ENCODE measurements at regions not wholly inside any gene's neighbourhood (a gene's known extent, or its start where the extent isn't known, plus 50 kb on each side); places are given as distances from the start of the nearest gene placed in this dataset.

- ChIA-PET CTCF (interaction anchor here (0.6 to 0.8 kb wide), 2 partner anchors 220 to 658 kb away, joined by 3 read pairs; no protein-coding TSS in a partner anchor), POLR2A (no interaction called here)
- Histone ChIP-seq H3K4me2 (no peak overlapping the region), H3K9me3 (no peaks in the 10 kb centered on the region), H3K27ac (no peak overlapping the region), H3K4me3 (no peak overlapping the region), H3K4me1 (no peaks in the 10 kb centered on the region)
- TF ChIP-seq HEYL (CRISPR knock-in tag; IDR thresholded peaks at IDR 0.05) (no peak), NFE2L2 (conservative IDR thresholded peaks at IDR 0.05; ENCODE audit: low read length) (no peak), CEBPB (IDR thresholded peaks at IDR 0.05) (no peak), ZNF302 (CRISPR knock-in tag; IDR thresholded peaks at IDR 0.05) (no peak), POLR2A (IDR thresholded peaks at IDR 0.05; ENCODE audit: low read length) (no peak), RNF2 (IDR thresholded peaks at IDR 0.05; ENCODE audit: borderline replicate concordance, low read depth) (no peak), RAD21 (conservative IDR thresholded peaks at IDR 0.05 in 1 of 2, IDR thresholded peaks at IDR 0.05 in 1 of 2) (no peak), HES2 (IDR thresholded peaks at IDR 0.05) (no peak), FOXS1 (CRISPR knock-in tag; IDR thresholded peaks at IDR 0.05) (no peak), HDAC2 (IDR thresholded peaks at IDR 0.05) (no peak), CHD2 (IDR thresholded peaks at IDR 0.05; ENCODE audit: low read length, partially characterized antibody) (no peak)
- DNase-seq (ENCODE audit: low read depth in 1 of 2, low spot score in 1 of 2) (no peak), ATAC-seq (no peak), FAIRE-seq (no peak)
- WGBS (ENCODE audit: missing lambda C conversion rate), result 16% methylated on average over 5 of the region's 5 CpGs
Measured at GRCh38 chr1:90622666-90623065, 94.4 kb downstream of the BARHL2 start.

GRCh38 chr1:90621986-90622385, 95.1 kb downstream of the BARHL2 start:
- FAIRE-seq (no peak), DNase-seq (ENCODE audit: low read depth in 1 of 2, low spot score in 1 of 2) (no peak), ATAC-seq (no peak)
- ChIA-PET POLR2A (no interaction called here), CTCF (interaction anchor here (0.8 kb wide), 1 partner anchor 658 kb away, joined by 3 read pairs; no protein-coding TSS in a partner anchor)
- WGBS (ENCODE audit: missing lambda C conversion rate), result 47% methylated on average over 3 of the region's 3 CpGs
- H3K4me1 ChIP-seq, result no peaks in the 10 kb centered on the region
- H3K27ac ChIP-seq, result no peak overlapping the region
- no peaks in the 10 kb centered on the region for H3K9me3 ChIP-seq
- no peak overlapping the region for H3K4me2 ChIP-seq
- no peak for TF ChIP-seq RNF2 (IDR thresholded peaks at IDR 0.05; ENCODE audit: borderline replicate concordance, low read depth)
- TF ChIP-seq HEYL (CRISPR knock-in tag; IDR thresholded peaks at IDR 0.05), result no peak
- TF ChIP-seq ELK1 (IDR thresholded peaks at IDR 0.05; ENCODE audit: low read depth, low read length), result no peak
- no peak for TF ChIP-seq JUNB (IDR thresholded peaks at IDR 0.05)
- TF ChIP-seq HOXB5 (CRISPR knock-in tag; IDR thresholded peaks at IDR 0.05), result no peak
- no peak for TF ChIP-seq EHF (CRISPR knock-in tag; IDR thresholded peaks at IDR 0.05)
- no peak for TF ChIP-seq CBX8 (IDR thresholded peaks at IDR 0.05)
- no peak for TF ChIP-seq HOXB13 (CRISPR knock-in tag; IDR thresholded peaks at IDR 0.05; ENCODE audit: low read depth)
- TF ChIP-seq NR3C1 (IDR thresholded peaks at IDR 0.05), result no peak
- TF ChIP-seq ESRRA (IDR thresholded peaks at IDR 0.05; ENCODE audit: borderline replicate concordance, low read length), result no peak
- no peak for TF ChIP-seq CEBPB (IDR thresholded peaks at IDR 0.05)
- no peak for TF ChIP-seq MAFK (IDR thresholded peaks at IDR 0.05; ENCODE audit: partially characterized antibody)
- no peak for TF ChIP-seq RCOR1 (IDR thresholded peaks at IDR 0.05; ENCODE audit: low read depth, low read length)
- TF ChIP-seq PBX3 (IDR thresholded peaks at IDR 0.05), result no peak
- TF ChIP-seq RFX5 (IDR thresholded peaks at IDR 0.05), result no peak
- no peak for TF ChIP-seq RARB (CRISPR knock-in tag; IDR thresholded peaks at IDR 0.05)
- no peak for TF ChIP-seq E2F6 (IDR thresholded peaks at IDR 0.05; ENCODE audit: borderline replicate concordance, low read depth)
- TF ChIP-seq EP300 (IDR thresholded peaks at IDR 0.05), result no peak
- TF ChIP-seq MAZ (IDR thresholded peaks at IDR 0.05; ENCODE audit: borderline replicate concordance, low read depth, low read length), result no peak
- TF ChIP-seq FOXS1 (CRISPR knock-in tag; IDR thresholded peaks at IDR 0.05), result no peak
- no peak overlapping the region for H3K4me3 ChIP-seq
